22Rv1 (cell line): ENCODE measurements at regions not wholly inside any gene's neighbourhood (a gene's known extent, or its start where the extent isn't known, plus 50 kb on each side); places are given as distances from the start of the nearest gene placed in this dataset.

Experiments
- ZFX ChIP-seq: fragments of 450-650 bp; IDR thresholded peaks from 2 replicates; pipeline ENCODE4 v1.6.1; 2017; ENCODE audit warnings: antibody characterized with exemption, borderline replicate concordance
- TF ChIP-seq, protein P1 (sequence below): fragments of 450-650 bp; IDR thresholded peaks from 2 replicates; pipeline ENCODE4 v1.5.1; 2017; ENCODE audit warnings: mild to moderate bottlenecking

DNA sequence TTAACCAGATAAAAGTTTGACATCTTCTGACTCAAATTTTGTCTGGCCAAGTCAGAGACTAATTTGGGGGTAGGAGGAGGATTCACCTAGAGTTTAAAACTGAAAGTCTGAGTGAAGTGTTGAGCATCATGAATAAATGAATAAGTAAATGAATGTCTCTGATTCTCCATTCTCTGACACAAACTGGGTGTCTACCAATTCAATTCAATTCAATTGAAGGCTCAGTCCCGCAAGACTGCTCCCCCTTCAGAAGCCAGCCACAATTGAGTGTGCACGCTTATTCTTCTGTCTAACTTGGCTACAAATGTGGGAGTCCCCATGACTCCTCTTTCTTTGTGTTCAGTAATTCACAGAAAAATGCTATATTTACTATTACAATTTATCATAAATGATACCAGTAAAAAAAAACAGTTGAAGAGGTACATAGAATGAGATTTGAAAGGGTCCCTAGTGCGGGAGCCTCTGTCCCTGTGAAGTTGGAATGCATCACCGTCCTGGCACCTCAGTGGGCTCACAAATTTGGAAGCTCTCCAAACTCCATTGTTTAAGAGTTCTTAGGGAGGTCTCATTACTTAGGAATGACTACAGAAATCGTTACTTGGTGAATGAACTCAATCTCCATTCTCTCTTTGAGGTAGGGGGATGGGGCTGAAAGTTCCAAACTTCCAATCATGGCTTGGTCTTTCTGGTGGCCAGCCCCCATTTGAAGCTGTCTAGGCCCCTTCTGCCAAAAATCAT lies 243.7 kb upstream of the PHYHIPL start:
- TF ChIP-seq, protein P1, sequence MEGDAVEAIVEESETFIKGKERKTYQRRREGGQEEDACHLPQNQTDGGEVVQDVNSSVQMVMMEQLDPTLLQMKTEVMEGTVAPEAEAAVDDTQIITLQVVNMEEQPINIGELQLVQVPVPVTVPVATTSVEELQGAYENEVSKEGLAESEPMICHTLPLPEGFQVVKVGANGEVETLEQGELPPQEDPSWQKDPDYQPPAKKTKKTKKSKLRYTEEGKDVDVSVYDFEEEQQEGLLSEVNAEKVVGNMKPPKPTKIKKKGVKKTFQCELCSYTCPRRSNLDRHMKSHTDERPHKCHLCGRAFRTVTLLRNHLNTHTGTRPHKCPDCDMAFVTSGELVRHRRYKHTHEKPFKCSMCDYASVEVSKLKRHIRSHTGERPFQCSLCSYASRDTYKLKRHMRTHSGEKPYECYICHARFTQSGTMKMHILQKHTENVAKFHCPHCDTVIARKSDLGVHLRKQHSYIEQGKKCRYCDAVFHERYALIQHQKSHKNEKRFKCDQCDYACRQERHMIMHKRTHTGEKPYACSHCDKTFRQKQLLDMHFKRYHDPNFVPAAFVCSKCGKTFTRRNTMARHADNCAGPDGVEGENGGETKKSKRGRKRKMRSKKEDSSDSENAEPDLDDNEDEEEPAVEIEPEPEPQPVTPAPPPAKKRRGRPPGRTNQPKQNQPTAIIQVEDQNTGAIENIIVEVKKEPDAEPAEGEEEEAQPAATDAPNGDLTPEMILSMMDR, result no peak
- no peak for TF ChIP-seq ZFX
